HG03469 (cell line): ENCODE measurements at regions not wholly inside any gene's neighbourhood (a gene's known extent, or its start where the extent isn't known, plus 50 kb on each side); places are given as distances from the start of the nearest gene placed in this dataset.

Experiments
- ATAC-seq: cut with Tn5 transposase; IDR thresholded peaks from one replicate; pipeline ENCODE4 v1.9.1; 2021; ENCODE audit warnings: mild to moderate bottlenecking, moderate library complexity, moderate number of reproducible peaks; ENCODE audit not compliant: unreplicated experiment

DNA sequence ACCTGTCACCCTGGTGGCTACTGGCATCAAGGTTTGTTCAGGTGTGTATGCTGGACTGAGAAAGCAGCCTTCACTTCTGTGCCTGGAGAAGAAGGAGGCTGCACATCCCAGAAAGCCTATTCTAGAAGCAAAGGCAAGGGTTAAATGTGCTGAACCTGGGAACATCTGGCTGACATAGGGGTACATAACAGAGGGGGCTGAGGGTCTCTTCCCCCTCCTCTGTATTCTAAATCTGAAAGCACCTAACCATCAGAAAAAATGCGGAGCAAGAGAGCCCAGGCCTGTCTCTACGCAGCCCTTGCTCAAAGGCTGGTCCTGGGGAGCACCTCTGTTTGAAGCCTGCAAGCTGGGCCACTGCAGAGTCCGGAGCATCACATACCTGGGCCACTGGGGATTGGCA is 53.2 kb upstream of the FSTL4 start:
- ATAC-seq, result no peak

DNA sequence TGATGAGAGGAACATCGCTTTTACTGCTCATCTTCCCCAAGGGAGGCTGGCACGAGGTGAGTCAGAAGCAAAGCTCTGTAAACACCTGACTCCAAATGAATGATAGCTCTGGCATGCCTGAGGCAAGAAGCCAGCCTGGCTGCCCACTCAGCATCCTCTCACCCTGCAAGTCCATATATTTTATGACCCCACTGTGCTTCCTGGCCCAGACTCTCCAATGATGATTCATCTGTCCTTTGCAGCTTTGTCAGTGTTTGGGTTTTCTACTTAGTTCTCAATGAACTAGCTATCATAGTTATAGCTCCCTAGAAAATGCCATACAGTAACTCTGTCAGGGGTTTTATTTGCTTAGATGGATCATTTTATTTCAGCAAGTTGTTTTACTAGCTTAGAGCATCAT is 52.1 kb upstream of the FSTL4 start:
- ATAC-seq, result no peak

DNA sequence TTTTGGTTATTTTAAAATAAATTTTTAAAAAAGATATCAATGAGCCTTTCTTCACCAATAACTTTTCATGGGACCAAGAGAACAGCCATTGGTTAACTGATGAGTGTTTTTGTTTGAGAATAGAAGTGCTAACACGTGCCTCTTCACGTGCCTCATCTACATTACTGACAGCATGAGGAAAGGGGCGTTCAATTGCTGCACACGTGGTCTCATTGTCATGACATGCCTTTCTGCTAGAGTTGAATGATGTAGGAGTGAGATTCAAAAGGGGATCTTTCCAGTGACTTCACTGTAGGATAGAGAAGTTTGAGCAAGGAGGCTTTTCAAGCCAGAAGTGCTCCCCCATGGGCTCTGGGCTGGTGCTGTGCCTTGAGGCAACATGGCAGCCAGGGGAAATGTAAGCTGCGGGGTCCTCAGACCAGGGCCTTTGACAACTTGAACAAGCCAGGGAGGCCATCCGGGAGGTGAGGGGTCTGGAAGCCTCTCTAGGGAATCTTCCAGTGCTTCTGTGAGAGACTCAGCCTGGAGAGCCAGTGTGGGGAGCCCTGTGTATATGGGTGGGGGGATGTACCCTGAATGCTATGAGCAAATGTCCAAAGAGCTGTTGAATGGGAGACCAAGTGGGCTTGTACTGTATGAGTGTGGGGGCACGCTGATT is 51.2 kb upstream of the FSTL4 start:
- ATAC-seq, result no peak

DNA sequence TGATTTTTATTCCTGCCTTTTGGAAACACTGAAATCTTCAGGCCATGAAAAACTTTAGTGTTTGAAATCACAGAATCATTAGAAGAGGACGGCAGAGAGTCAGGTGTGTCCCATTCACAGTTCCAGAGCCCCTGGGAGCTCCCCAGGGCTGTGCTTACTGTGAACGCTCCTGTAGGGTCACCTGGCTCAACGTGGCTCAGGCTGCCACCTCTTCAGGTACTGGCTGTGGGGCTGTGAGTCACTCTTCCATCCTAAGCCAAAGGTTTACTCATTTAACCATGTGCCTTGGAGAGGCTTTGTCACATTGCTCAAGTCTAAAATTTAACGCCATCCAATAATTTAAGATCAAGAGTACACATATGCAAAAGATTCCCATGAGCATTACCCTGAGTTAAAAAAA is 50.2 kb upstream of the FSTL4 start:
- ATAC-seq, result no peak
